GM19238 (cell line): ENCODE measurements at regions not wholly inside any gene's neighbourhood (a gene's known extent, or its start where the extent isn't known, plus 50 kb on each side); places are given as distances from the start of the nearest gene placed in this dataset.
"Not testable (repeated sequence)": the region's sequence is repeated elsewhere in the genome, so short reads cannot be mapped to it uniquely, and the experiment has no call there.

Experiments
- DNase-seq: peaks from one replicate; pipeline ENCODE4 v3.0.0; 2011; ENCODE audit warnings: low spot score; ENCODE audit not compliant: insufficient read length

GRCh38 chr1:4476394-4476793 is 178.0 kb upstream of the AJAP1 start:
- DNase-seq: no peak

GRCh38 chr1:4481451-4481850 is 173.0 kb upstream of the AJAP1 start:
- DNase-seq: no peak

- DNase-seq: no peak
Measured at GRCh38 chr1:4482526-4482925, 171.9 kb upstream of the AJAP1 start.

GRCh38 chr1:4483021-4483625 is 171.3 kb upstream of the AJAP1 start:
- no peak for DNase-seq

GRCh38 chr1:4485398-4485797 is 169.0 kb upstream of the AJAP1 start:
- no peak for DNase-seq

GRCh38 chr1:4485878-4486277 is 168.5 kb upstream of the AJAP1 start:
- no peak for DNase-seq

- no peak for DNase-seq
Measured at GRCh38 chr1:4486408-4487120, 167.8 kb upstream of the AJAP1 start.

GRCh38 chr1:4488018-4488417 is 166.4 kb upstream of the AJAP1 start:
- DNase-seq: no peak

- no peak for DNase-seq
Measured at GRCh38 chr1:4489486-4489885, 164.9 kb upstream of the AJAP1 start.

- not testable (repeated sequence) for DNase-seq
Measured at GRCh38 chr1:4489992-4490391, 164.4 kb upstream of the AJAP1 start.

GRCh38 chr1:4494027-4494426 is 160.4 kb upstream of the AJAP1 start:
- DNase-seq: no peak

- DNase-seq: no peak
Measured at GRCh38 chr1:4494558-4494957, 159.9 kb upstream of the AJAP1 start.

- no peak for DNase-seq
Measured at GRCh38 chr1:4495809-4496208, 158.6 kb upstream of the AJAP1 start.

- no peak for DNase-seq
Measured at GRCh38 chr1:4500441-4500840, 154.0 kb upstream of the AJAP1 start.

- no peak for DNase-seq
Measured at GRCh38 chr1:4506591-4506990, 147.8 kb upstream of the AJAP1 start.

GRCh38 chr1:4509206-4509605 is 145.2 kb upstream of the AJAP1 start:
- DNase-seq: no peak

- no peak for DNase-seq
Measured at GRCh38 chr1:4510276-4510691, 144.1 kb upstream of the AJAP1 start.

GRCh38 chr1:4511374-4511773 is 143.0 kb upstream of the AJAP1 start:
- no peak for DNase-seq

- DNase-seq: no peak
Measured at GRCh38 chr1:4512636-4513035, 141.8 kb upstream of the AJAP1 start.

- DNase-seq: no peak
Measured at GRCh38 chr1:4513685-4514084, 140.7 kb upstream of the AJAP1 start.

GRCh38 chr1:4515727-4516289 is 138.6 kb upstream of the AJAP1 start:
- no peak for DNase-seq

- no peak for DNase-seq
Measured at GRCh38 chr1:4516596-4516995, 137.8 kb upstream of the AJAP1 start.
